ENCODE measurements at regions not wholly inside any gene's neighbourhood (a gene's known extent, or its start where the extent isn't known, plus 50 kb on each side); places are given as distances from the start of the nearest gene placed in this dataset.

- DNase-seq = no peak
Measured at GRCh38 chr2:21404827-21405625, 281.3 kb downstream of the TDRD15 start.

GRCh38 chr2:21406386-21406785 is 282.6 kb downstream of the TDRD15 start:
- no peak for DNase-seq

DNA sequence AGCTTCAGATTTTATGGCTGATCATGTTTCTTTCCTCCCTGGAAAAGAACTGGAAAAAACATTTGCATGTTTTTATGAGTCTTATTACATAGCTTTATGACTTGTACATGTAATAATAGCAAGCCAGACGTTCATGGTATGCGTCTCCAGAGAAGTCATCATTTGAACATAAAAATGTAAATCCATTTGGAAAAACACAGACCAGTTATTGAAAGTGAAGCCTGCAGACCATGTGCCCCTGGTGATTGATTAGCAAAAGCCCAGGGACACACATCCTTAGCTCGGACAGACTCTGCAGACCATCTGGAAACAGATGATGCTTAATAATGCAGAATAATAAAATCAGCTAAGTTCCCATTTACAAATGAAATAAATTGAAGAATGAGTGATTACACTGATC is 283.1 kb downstream of the TDRD15 start:
- no peak for DNase-seq

- DNase-seq = no peak
Measured at GRCh38 chr2:21407851-21408250, 284.1 kb downstream of the TDRD15 start.

- no peak for DNase-seq
Measured at GRCh38 chr2:21411741-21412140, 288.0 kb downstream of the TDRD15 start.

DNA sequence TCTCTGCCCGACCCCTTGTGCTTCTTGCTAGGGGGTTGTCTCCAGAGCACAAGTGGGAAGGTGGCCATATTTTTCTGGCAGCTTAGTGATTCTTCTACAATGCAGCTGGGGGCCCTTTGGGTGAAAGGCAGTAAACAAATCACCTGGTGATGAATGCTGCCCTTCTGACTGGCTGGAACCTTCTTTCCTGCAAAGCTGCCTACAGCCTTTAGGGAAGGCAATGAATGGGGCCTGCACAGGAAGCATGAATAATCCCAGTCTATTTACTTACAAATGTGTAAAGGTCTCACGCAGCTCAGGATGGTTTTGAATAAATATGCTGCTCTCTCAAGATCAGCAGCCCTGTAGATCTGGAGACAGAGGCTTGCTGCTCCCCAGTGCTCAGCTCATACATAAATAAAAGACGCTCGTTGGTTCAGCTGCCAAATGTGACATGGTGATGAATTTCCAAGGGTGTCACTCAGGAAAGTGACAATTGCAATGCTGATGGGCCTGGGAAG is 289.2 kb downstream of the TDRD15 start:
- DNase-seq = no peak

DNA sequence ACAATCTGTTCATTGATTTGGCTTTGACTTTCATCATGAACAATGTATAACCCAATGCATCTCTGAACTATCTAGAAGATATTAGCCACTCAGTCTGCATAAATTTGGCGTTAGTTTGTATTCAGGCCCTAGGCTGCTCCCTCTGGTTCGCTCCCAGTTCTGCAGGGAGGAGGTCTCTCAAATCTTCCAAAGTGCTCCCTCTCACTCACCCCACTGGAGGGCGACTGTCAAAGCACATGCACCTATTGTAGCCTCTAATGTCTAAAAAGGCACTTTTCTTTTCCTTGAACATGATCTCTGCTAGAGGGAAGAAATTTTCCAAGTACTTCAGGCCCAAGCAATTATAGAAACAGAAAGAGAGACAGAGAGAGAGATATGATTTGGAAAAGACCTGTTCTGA is 291.5 kb downstream of the TDRD15 start:
- peak in 1 of 2 experiments; percentile 4 for DNase-seq

DNA sequence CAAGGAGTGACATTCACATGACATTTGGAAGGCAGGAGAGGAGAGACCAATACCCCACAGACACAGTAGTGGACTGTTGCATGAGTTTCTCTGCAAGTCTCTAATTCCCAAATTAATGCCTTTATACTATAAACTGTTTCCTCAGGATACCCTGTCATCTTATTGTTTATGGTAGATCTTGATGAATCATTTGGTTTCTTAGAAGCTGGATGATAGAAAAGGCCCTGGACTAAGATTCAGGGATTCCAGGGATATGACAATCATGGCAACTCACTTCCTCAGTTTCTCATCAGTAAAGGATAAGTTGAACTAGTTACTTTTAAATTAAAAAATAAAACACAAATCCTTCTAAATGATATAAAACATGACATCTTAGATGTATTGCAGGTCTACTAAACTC is 292.5 kb downstream of the TDRD15 start:
- DNase-seq = no peak

- DNase-seq = no peak
Measured at GRCh38 chr2:21418456-21418855, 294.7 kb downstream of the TDRD15 start.

DNA sequence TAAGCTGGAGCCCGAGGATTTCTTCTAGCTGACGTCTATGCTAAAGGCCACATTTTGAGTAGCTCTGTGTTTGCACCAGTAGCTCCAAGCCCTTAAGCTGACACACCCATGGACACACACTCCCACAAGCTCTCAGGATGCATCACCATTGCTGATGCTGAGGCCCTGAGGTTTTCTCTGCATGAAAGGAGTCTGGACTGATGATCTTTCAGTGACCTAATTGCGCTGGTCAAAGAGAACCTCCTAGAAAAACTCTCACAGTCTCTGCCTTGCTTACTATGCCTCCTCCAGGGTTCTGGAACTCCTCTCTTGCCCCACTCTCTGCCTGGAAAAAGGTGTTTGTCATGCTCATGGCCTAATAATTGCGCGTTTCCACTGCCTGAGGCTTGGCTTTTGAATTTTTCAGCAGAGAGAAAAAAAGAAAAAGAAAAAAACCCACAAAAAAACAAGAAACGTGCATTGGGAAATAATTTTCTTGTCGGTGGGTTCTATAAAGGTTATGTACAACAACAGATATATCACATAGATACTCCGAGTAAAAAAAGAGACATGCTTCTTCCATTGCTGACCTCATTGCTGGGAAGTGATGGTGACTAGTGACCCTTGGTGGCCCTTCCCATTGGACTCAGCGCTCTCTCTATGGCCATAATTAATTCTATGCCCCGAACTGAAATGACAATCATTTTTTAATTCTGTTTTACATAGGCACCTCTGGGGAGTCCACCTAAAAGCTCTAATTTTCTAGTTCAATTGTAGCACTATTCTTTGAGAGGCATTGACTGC is 297.0 kb downstream of the TDRD15 start:
- DNase-seq = no peak

GRCh38 chr2:21422050-21422449 is 298.3 kb downstream of the TDRD15 start:
- peak in 1 of 2 experiments; percentile 45 for DNase-seq

- no peak for DNase-seq
Measured at GRCh38 chr2:21422724-21423522, 299.2 kb downstream of the TDRD15 start.

GRCh38 chr2:21423854-21424253 is 300.1 kb downstream of the TDRD15 start:
- DNase-seq = no peak

GRCh38 chr2:21424375-21424774 is 300.6 kb downstream of the TDRD15 start:
- no peak for DNase-seq

GRCh38 chr2:21427606-21428005 is 303.8 kb downstream of the TDRD15 start:
- DNase-seq = no peak

- DNase-seq = no peak
Measured at GRCh38 chr2:21428754-21429153, 305.0 kb downstream of the TDRD15 start.

DNA sequence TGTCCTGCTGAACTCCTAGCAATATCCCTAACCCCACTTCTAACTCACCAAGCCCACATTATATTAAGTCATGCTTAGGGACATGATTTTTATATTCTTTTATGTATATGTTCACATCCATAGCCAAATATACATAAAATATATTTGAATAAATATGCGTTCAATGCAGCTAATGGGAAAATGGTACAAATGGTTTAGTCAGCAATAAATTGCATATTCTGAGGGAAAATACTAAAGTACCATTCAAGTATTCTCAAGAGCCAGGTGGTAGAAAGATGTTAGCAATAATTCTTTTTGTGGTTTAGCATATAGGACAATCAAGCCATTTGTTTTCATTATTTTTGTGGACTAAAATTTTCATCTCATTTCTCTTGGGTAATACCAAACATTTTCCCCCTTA is 306.0 kb downstream of the TDRD15 start:
- DNase-seq = no peak

DNA sequence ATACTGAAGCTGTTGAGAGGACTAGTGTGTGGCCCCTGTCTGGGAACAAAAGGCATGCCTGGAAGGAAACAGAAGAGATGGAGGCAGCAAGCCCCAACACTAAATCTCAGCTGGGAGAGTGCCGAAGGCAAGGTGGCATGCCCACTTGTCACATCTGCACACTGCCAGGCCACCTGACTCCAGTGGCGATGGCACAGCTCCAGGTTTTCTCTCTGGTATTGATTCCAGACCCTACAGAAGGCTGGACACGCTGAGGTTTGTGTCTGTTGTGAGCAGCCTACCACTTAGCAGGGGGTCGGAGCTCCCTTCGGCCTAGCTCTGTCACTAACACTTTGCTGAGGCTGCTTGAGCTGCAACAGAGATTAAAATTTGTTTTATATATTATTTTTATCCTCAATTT is 307.3 kb downstream of the TDRD15 start:
- no peak for DNase-seq

DNA sequence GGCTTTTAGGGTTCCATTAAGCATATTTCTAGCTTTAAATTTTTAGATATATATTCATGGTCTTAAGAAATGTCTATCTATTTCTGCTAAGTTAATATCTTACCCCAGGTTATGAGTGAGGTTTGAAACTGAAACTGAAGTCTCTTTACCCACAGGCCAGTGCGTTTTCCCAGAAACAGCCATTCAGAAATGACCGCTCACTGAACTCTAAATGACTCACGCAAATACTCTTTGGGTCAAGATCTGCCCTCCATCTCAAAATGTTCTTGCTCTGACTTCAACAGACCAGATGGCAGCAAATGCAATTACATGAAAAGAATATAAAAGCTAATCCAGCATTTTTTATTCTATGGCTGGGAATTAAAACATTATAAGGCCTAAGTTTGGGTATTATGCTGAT is 315.2 kb downstream of the TDRD15 start:
- DNase-seq = peak in 1 of 2 experiments; percentile 8

DNA sequence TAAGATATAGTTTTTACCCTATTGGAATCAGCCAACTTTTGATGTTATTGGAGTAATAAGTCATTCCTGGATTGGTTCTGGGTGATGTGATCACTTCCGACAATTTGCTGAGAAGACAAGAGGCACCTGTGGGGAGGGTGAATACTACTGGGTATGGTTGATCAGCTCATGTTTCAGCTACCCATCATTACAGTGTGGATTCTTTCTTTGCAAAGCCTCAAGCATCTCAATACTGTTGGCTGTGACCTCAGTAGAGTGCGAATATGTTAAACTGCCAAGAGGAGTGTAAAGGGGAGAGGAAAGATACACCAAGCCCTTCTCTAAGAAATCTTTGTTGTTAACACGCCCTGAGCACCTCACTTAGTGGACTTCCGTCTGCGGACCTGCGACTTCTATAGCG is 317.7 kb downstream of the TDRD15 start:
- no peak for DNase-seq

- DNase-seq = no peak
Measured at GRCh38 chr2:21443494-21444105, 319.8 kb downstream of the TDRD15 start.

DNA sequence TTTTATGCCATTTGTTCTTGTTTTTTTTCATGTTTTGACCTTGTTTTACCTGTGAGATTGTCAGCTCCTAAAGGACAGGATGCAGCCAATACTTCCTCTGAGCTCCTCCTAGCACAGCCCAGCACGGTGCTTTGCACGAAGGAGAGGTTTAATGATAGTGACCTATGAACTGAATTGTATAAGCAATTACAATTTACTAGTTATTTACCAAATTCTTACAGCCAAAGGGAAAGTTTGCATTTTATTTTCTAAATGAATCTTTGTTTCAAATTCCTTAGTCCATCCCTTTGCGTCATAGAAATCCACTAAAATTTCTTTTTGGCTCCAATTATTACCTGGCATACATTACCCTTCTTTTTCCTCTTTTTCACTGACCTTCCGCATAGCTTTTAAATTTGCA is 326.1 kb downstream of the TDRD15 start:
- no peak for DNase-seq

DNA sequence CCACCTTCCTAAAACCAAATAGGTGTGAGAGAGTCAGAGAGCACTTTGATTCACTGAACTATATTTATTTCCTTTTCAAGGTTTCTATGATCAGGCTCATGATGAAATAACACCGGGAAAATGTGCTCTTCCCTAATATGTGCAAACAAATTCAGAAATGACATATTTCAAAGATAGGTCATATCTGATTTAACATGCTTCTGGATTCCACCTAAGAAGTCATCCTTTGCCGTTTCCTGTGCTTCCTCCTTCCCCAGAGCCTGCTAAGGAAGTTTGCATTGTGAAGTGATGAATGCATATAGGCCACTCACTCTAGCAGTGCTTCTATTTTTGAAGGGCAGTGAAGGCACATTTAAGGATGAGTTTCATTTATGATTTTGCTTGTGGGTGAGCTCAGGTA is 327.6 kb downstream of the TDRD15 start:
- peak in 1 of 2 experiments; percentile 14 for DNase-seq

Data from SW 1271 (cell line).